H9 (cell line): ENCODE measurements at regions not wholly inside any gene's neighbourhood (a gene's known extent, or its start where the extent isn't known, plus 50 kb on each side); places are given as distances from the start of the nearest gene placed in this dataset.

Experiments used
- DNase-seq: peaks from one replicate; pipeline ENCODE4 v3.0.0-alpha.2; 2017
- H2AFZ ChIP-seq: one replicate; pipeline ENCODE4 v1.6.1; 2013; ENCODE audit warnings: mild to moderate bottlenecking, low read length, control low read depth, moderate library complexity
- H2AK5ac ChIP-seq: 2 replicates; pipeline ENCODE4 v1.6.1; 2013; ENCODE audit warnings: low read length, control low read depth, mixed read lengths; ENCODE audit not compliant: insufficient read length
- H2BK120ac ChIP-seq: one replicate; pipeline ENCODE4 v1.6.1; 2013; ENCODE audit warnings: low read depth, mild to moderate bottlenecking, low read length, control low read depth, inconsistent platforms; ENCODE audit not compliant: poor library complexity, severe bottlenecking
- H2BK12ac ChIP-seq: 2 replicates; pipeline ENCODE4 v1.6.1; 2013; ENCODE audit warnings: low read length, control low read depth, mixed read lengths, low read depth; ENCODE audit not compliant: insufficient read length
- H2BK15ac ChIP-seq: 2 replicates; pipeline ENCODE4 v1.6.1; 2013; ENCODE audit warnings: low read depth, low read length, control low read depth
- H2BK20ac ChIP-seq: one replicate; pipeline ENCODE4 v1.6.1; 2013; ENCODE audit warnings: low read depth, mild to moderate bottlenecking, low read length, control low read depth, inconsistent platforms; ENCODE audit not compliant: poor library complexity, severe bottlenecking
- H2BK5ac ChIP-seq: 2 replicates; pipeline ENCODE4 v1.6.1; 2013; ENCODE audit warnings: low read length, control low read depth, mixed read lengths; ENCODE audit not compliant: insufficient read length
- H3K14ac ChIP-seq: 2 replicates; pipeline ENCODE4 v1.6.1; 2013; ENCODE audit warnings: low read length, control low read depth; ENCODE audit not compliant: insufficient read depth
- H3K18ac ChIP-seq: 2 replicates; pipeline ENCODE4 v1.6.1; 2013; ENCODE audit warnings: low read depth, mild to moderate bottlenecking, mixed read lengths, low read length, control low read depth; ENCODE audit not compliant: insufficient read length
- H3K23ac ChIP-seq: 2 replicates; pipeline ENCODE4 v1.6.1; 2013; ENCODE audit warnings: low read length, control low read depth, mixed read lengths, low read depth; ENCODE audit not compliant: insufficient read length
- H3K23me2 ChIP-seq: 2 replicates; pipeline ENCODE4 v1.6.1; 2013; ENCODE audit warnings: low read depth, mild to moderate bottlenecking, mixed read lengths, low read length, control low read depth; ENCODE audit not compliant: insufficient read length, poor library complexity, severe bottlenecking
- H3K27ac ChIP-seq: 2 replicates; pipeline ENCODE4 v1.5.1; 2013; ENCODE audit warnings: low read length, control low read depth, mixed read lengths, low read depth; ENCODE audit not compliant: insufficient read length
- H3K27me3 ChIP-seq: 2 replicates; pipeline ENCODE4 v1.6.1; 2013; ENCODE audit warnings: low read length, control low read depth, inconsistent platforms; ENCODE audit not compliant: insufficient read depth
- H3K4ac ChIP-seq: 2 replicates; pipeline ENCODE4 v1.6.1; 2013; ENCODE audit warnings: low read depth, mild to moderate bottlenecking, control low read depth, inconsistent platforms, low read length, moderate library complexity
- H3K4me1 ChIP-seq: 2 replicates; pipeline ENCODE4 v1.6.1; 2013; ENCODE audit warnings: low read length, control low read depth, inconsistent platforms; ENCODE audit not compliant: insufficient read depth
- H3K4me2 ChIP-seq: 2 replicates; pipeline ENCODE4 v1.6.1; 2013; ENCODE audit warnings: low read length, control low read depth, mixed read lengths; ENCODE audit not compliant: insufficient read length, insufficient read depth
- H3K56ac ChIP-seq: 2 replicates; pipeline ENCODE4 v1.6.1; 2013; ENCODE audit warnings: low read depth, mild to moderate bottlenecking, mixed read lengths, low read length, control low read depth; ENCODE audit not compliant: insufficient read length
- H3K79me1 ChIP-seq: 2 replicates; pipeline ENCODE4 v1.6.1; 2013; ENCODE audit warnings: low read depth, mild to moderate bottlenecking, moderate library complexity, low read length, control low read depth, inconsistent platforms; ENCODE audit not compliant: insufficient read depth, poor library complexity, severe bottlenecking
- H3K79me2 ChIP-seq: 2 replicates; pipeline ENCODE4 v1.6.1; 2013; ENCODE audit warnings: low read length, control low read depth, inconsistent platforms; ENCODE audit not compliant: insufficient read depth
- H3K9ac ChIP-seq: 2 replicates; pipeline ENCODE4 v1.6.1; 2013; ENCODE audit warnings: low read length, control low read depth, mixed read lengths; ENCODE audit not compliant: insufficient read length; ENCODE audit errors: extremely low read depth
- H3K9me3 ChIP-seq: one replicate; pipeline ENCODE4 v1.6.1; 2013; ENCODE audit warnings: low read depth, low read length, inconsistent platforms; ENCODE audit not compliant: control insufficient read depth
- H3T11ph ChIP-seq: one replicate; pipeline ENCODE4 v1.6.1; 2013; ENCODE audit warnings: mild to moderate bottlenecking, low read length, control low read depth, inconsistent platforms
- H4K20me1 ChIP-seq: one replicate; pipeline ENCODE4 v1.6.1; 2013; ENCODE audit not compliant: control insufficient read depth, insufficient read length, insufficient read depth
- H4K5ac ChIP-seq: 2 replicates; pipeline ENCODE4 v1.6.1; 2013; ENCODE audit warnings: low read depth, mild to moderate bottlenecking, mixed read lengths, low read length, control low read depth; ENCODE audit not compliant: insufficient read length
- H4K8ac ChIP-seq: replicated peaks from 2 replicates; pipeline ENCODE4 v1.6.1; 2013; ENCODE audit warnings: low read length, control low read depth, mixed read lengths, low read depth; ENCODE audit not compliant: insufficient read length
- H4K91ac ChIP-seq: 2 replicates; pipeline ENCODE4 v1.6.1; 2013; ENCODE audit warnings: low read depth, mild to moderate bottlenecking, moderate library complexity, mixed read lengths, low read length, control low read depth; ENCODE audit not compliant: insufficient read length
- H3K27ac Mint-ChIP-seq, 3 experiments: 2 replicates in 2 of 3; 3 replicates in 1 of 3; pipeline ENCODE4 v1.8.0; 2020 to 2021; ENCODE audit warnings: mixed read lengths in 3 of 3, mild to moderate bottlenecking in 1 of 3, moderate library complexity in 1 of 3
- H3K27me3 Mint-ChIP-seq: 2 replicates; pipeline ENCODE4 v1.8.0; 2021; ENCODE audit warnings: low read depth, mild to moderate bottlenecking, moderate library complexity, mixed read lengths
- H3K36me3 Mint-ChIP-seq, 3 experiments: 2 replicates in 2 of 3; 3 replicates in 1 of 3; pipeline ENCODE4 v1.8.0; 2020 to 2021; ENCODE audit warnings: low read depth in 3 of 3, mixed read lengths in 3 of 3; ENCODE audit not compliant: insufficient read depth in 1 of 3
- H3K4me1 Mint-ChIP-seq, 2 experiments: 2 replicates each; pipeline ENCODE4 v1.8.0; 2020; ENCODE audit warnings: mixed read lengths in 2 of 2
- H3K4me3 Mint-ChIP-seq, 2 experiments: 2 replicates in 1 of 2; 3 replicates in 1 of 2; pipeline ENCODE4 v1.8.0; 2020 to 2021; ENCODE audit warnings: mild to moderate bottlenecking in 2 of 2, mixed read lengths in 2 of 2, moderate library complexity in 1 of 2
- H3K9me3 Mint-ChIP-seq, 2 experiments: 2 replicates in 1 of 2; 3 replicates in 1 of 2; pipeline ENCODE4 v1.8.0; 2020; ENCODE audit warnings: mild to moderate bottlenecking in 2 of 2, mixed read lengths in 2 of 2, moderate library complexity in 1 of 2
- CTCF ChIP-seq: fragments of 200-600 bp; sonication (generic); conservative IDR thresholded peaks from 3 replicates; pipeline ENCODE4 v1.8.0; 2021; ENCODE audit warnings: antibody characterized with exemption, mild to moderate bottlenecking
- WGBS: extraction: QIAGEN DNeasy Blood & Tissue Kit; methylation state at CpG from one replicate; pipeline ENCODE4 v1.1.7; 2013; ENCODE audit warnings: missing lambda C conversion rate, low lambda C conversion rate, mixed read lengths; ENCODE audit not compliant: insufficient read length; ENCODE audit errors: extremely low coverage; 5-methylcytosine and 5-hydroxymethylcytosine counted together

- Histone ChIP-seq H3K27ac (peak overlapping the region; percentile 41), H3K9ac (no peak overlapping the region), H3K79me2 (no peaks in the 10 kb centered on the region), H3K4me1 (peaks cover 6% of the 10 kb centered on the region; the same call in 1 of the 2 replicates), H4K8ac (no peak overlapping the region), H3K56ac (no peak overlapping the region), H3K23me2 (no peaks in the 10 kb centered on the region), H3K23ac (no peak overlapping the region), H2BK20ac (no peak overlapping the region), H3K4me2 (no peak overlapping the region), H3K9me3 (no peaks in the 10 kb centered on the region), H2BK5ac (no peak overlapping the region), H2BK15ac (no peak overlapping the region), H4K91ac (no peak overlapping the region), H3K14ac (no peak overlapping the region), H2AK5ac (no peak overlapping the region), H2BK120ac (no peak overlapping the region), H3K27me3 (no peaks in the 10 kb centered on the region), H3K4ac (no peak overlapping the region), H4K5ac (no peak overlapping the region), H3T11ph (no peak overlapping the region), H4K20me1 (no peaks in the 10 kb centered on the region), H3K18ac (no peak overlapping the region), H2BK12ac (no peak overlapping the region), H2AFZ (no peak overlapping the region), H3K79me1 (no peaks in the 10 kb centered on the region)
- peaks cover 4 to 13% (median 6%) of the 10 kb centered on the region in 3 experiments; a peak in 4 of 7 replicates for H3K36me3 Mint-ChIP-seq
- H3K9me3 Mint-ChIP-seq, result peaks cover 0 to 1% of the 10 kb centered on the region in 2 experiments; a peak in 2 of 5 replicates
- WGBS, result no CpG with 5 or more reads among the region's 3 CpGs
- peak overlapping the region; percentile 90 to 99 (median 97) for H3K27ac Mint-ChIP-seq
- TF ChIP-seq CTCF, result no peak
- no peak for DNase-seq
- H3K4me3 Mint-ChIP-seq, result no peak overlapping the region
- H3K4me1 Mint-ChIP-seq, result peaks cover 33 to 40% of the 10 kb centered on the region in 2 experiments
- no peaks in the 10 kb centered on the region for H3K27me3 Mint-ChIP-seq
These were observed 790.4 kb upstream of the GALNTL6 start for GRCh38 chr4:171022824-171023230.
